Peyer's patch (tissue), 4 donors: ENCODE measurements at regions not wholly inside any gene's neighbourhood (a gene's known extent, or its start where the extent isn't known, plus 50 kb on each side); places are given as distances from the start of the nearest gene placed in this dataset.

Experiments
- DNase-seq, 3 donors: peaks; one replicate each; pipeline ENCODE4 v3.0.0-alpha.2; 2017 to 2019
- H3K27ac ChIP-seq, 4 donors: fragments of 200-600 bp; sonication (generic); one replicate each; pipeline ENCODE4 v1.5.1; 2016 to 2019
- H3K27me3 ChIP-seq, 2 donors: fragments of 200-600 bp; sonication (generic); one replicate each; pipeline ENCODE4 v1.5.1; 2019
- H3K36me3 ChIP-seq, 3 donors: fragments of 200-600 bp; sonication (generic); one replicate each; pipeline ENCODE4 v1.5.1; 2016 to 2019
- H3K4me1 ChIP-seq, 4 donors: fragments of 200-600 bp; sonication (generic); one replicate each; pipeline ENCODE4 v1.5.1; 2016 to 2019
- H3K4me3 ChIP-seq, 4 donors: fragments of 200-600 bp; sonication (generic); 1 replicate in 3 of 4; 2 replicates in 1 of 4; pipeline ENCODE4 v1.5.1; 2016 to 2019; ENCODE audit warnings: mild to moderate bottlenecking in 1 of 4
- H3K9me3 ChIP-seq, 4 donors: fragments of 200-600 bp; sonication (generic); one replicate each; pipeline ENCODE4 v1.5.1; 2016 to 2019; ENCODE audit warnings: mild to moderate bottlenecking in 1 of 4
- CTCF ChIP-seq, 6 experiments: fragments of 450-650 bp in 4 of 6; fragments of 200-600 bp in 2 of 6; sonication (generic) in 1 of 6; IDR thresholded peaks; one replicate each; pipeline ENCODE4 v1.5.1; 2017 to 2019; ENCODE audit warnings: antibody characterized with exemption in 6 of 6, mild to moderate bottlenecking in 3 of 6, moderate library complexity in 1 of 6
- POLR2A ChIP-seq, 2 donors: fragments of 450-650 bp; IDR thresholded peaks; one replicate each; pipeline ENCODE4 v1.5.1; 2017; ENCODE audit warnings: antibody characterized with exemption in 2 of 2, mild to moderate bottlenecking in 2 of 2, moderate library complexity in 2 of 2

GRCh38 chr20:40776466-40777457, 87.7 kb upstream of the MAFB start:
- H3K9me3 ChIP-seq: no peaks in the 10 kb centered on the region
- H3K4me3 ChIP-seq: no peak overlapping the region
- DNase-seq: no peak
- no peaks in the 10 kb centered on the region for H3K36me3 ChIP-seq
- no peaks in the 10 kb centered on the region for H3K27me3 ChIP-seq
- no peaks in the 10 kb centered on the region for H3K4me1 ChIP-seq
- no peak overlapping the region for H3K27ac ChIP-seq
- TF ChIP-seq CTCF (IDR thresholded peaks at IDR 0.05) (no peak), POLR2A (IDR thresholded peaks at IDR 0.05) (no peak)

GRCh38 chr20:40777653-40778052, 88.6 kb upstream of the MAFB start:
- H3K36me3 ChIP-seq: no peaks in the 10 kb centered on the region
- no peak for DNase-seq
- no peak overlapping the region for H3K27ac ChIP-seq
- H3K4me1 ChIP-seq: no peaks in the 10 kb centered on the region
- no peaks in the 10 kb centered on the region for H3K27me3 ChIP-seq
- H3K9me3 ChIP-seq: no peaks in the 10 kb centered on the region
- no peak for TF ChIP-seq POLR2A (IDR thresholded peaks at IDR 0.05)
- no peak for TF ChIP-seq CTCF (IDR thresholded peaks at IDR 0.05)
- no peak overlapping the region for H3K4me3 ChIP-seq

GRCh38 chr20:40778894-40779496, 90.0 kb upstream of the MAFB start:
- Histone ChIP-seq H3K27me3 (no peaks in the 10 kb centered on the region), H3K4me3 (no peak overlapping the region), H3K9me3 (no peaks in the 10 kb centered on the region), H3K36me3 (no peaks in the 10 kb centered on the region), H3K4me1 (no peaks in the 10 kb centered on the region), H3K27ac (no peak overlapping the region)
- DNase-seq: no peak
- TF ChIP-seq POLR2A (IDR thresholded peaks at IDR 0.05) (no peak), CTCF (IDR thresholded peaks at IDR 0.05) (no peak)

GRCh38 chr20:40781327-40782042, 92.4 kb upstream of the MAFB start:
- no peak overlapping the region for H3K4me3 ChIP-seq
- no peaks in the 10 kb centered on the region for H3K9me3 ChIP-seq
- TF ChIP-seq POLR2A (IDR thresholded peaks at IDR 0.05): no peak
- no peak for TF ChIP-seq CTCF (IDR thresholded peaks at IDR 0.05)
- H3K27me3 ChIP-seq: no peaks in the 10 kb centered on the region
- H3K27ac ChIP-seq: no peak overlapping the region
- no peak for DNase-seq
- H3K36me3 ChIP-seq: no peaks in the 10 kb centered on the region
- no peaks in the 10 kb centered on the region for H3K4me1 ChIP-seq

DNA sequence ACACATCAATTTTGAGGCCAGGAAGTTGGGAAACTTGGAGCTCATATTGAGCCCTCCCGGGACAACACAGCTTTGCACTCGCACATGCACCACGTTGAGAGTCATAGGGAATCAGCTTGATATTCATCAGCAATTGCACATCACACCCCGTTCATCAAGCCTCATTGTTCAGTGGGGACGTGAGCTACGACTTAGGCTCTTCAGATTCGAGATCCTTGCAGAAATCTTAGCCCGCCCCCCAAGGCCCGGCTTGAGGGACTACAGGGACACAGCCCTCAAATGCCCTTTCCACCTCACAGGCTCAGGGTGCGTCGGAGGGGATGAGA, 93.0 kb upstream of the MAFB start:
- TF ChIP-seq CTCF (IDR thresholded peaks at IDR 0.05) (no peak), POLR2A (IDR thresholded peaks at IDR 0.05) (no peak)
- H3K27me3 ChIP-seq: no peaks in the 10 kb centered on the region
- H3K36me3 ChIP-seq: no peaks in the 10 kb centered on the region
- DNase-seq: no peak
- no peaks in the 10 kb centered on the region for H3K4me1 ChIP-seq
- H3K27ac ChIP-seq: no peak overlapping the region
- H3K4me3 ChIP-seq: no peak overlapping the region
- no peaks in the 10 kb centered on the region for H3K9me3 ChIP-seq
